Cardiac muscle cell (in vitro differentiated cells and primary cell): ENCODE measurements at regions not wholly inside any gene's neighbourhood (a gene's known extent, or its start where the extent isn't known, plus 50 kb on each side); places are given as distances from the start of the nearest gene placed in this dataset.

ENCODE experiments used
- DNase-seq, 2 donors: peaks; one replicate each; pipeline versions ENCODE4 v3.0.0 to v3.0.0-alpha.2; 2010 to 2017; ENCODE audit warnings: low read depth in 1 of 2, low spot score in 1 of 2
- H3K27ac ChIP-seq: fragments of 200-600 bp; sonication (generic); 2 replicates; pipeline ENCODE4 v1.5.1; 2016
- H3K27me3 ChIP-seq: fragments of 200-600 bp; sonication (generic); 2 replicates; pipeline ENCODE4 v1.6.0; 2016; ENCODE audit warnings: control low read depth
- H3K36me3 ChIP-seq: fragments of 200-600 bp; sonication (generic); 2 replicates; pipeline ENCODE4 v1.5.1; 2016; ENCODE audit warnings: control low read depth
- H3K4me1 ChIP-seq: fragments of 200-600 bp; sonication (generic); 2 replicates; pipeline ENCODE4 v1.8.1; 2017; ENCODE audit warnings: low read depth, mild to moderate bottlenecking, mixed run types
- H3K4me3 ChIP-seq: fragments of 200-600 bp; sonication (generic); 2 replicates; pipeline ENCODE4 v1.5.1; 2016; ENCODE audit warnings: mild to moderate bottlenecking
- H3K9me3 ChIP-seq: fragments of 200-600 bp; sonication (generic); 2 replicates; pipeline ENCODE4 v1.5.1; 2017; ENCODE audit warnings: low read depth, mild to moderate bottlenecking, control low read depth
- TF ChIP-seq, protein P1 (sequence below): IDR thresholded peaks from 2 replicates; pipeline ENCODE4 v1.5.1; 2012; ENCODE audit warnings: low read depth, mild to moderate bottlenecking, low read length

DNA sequence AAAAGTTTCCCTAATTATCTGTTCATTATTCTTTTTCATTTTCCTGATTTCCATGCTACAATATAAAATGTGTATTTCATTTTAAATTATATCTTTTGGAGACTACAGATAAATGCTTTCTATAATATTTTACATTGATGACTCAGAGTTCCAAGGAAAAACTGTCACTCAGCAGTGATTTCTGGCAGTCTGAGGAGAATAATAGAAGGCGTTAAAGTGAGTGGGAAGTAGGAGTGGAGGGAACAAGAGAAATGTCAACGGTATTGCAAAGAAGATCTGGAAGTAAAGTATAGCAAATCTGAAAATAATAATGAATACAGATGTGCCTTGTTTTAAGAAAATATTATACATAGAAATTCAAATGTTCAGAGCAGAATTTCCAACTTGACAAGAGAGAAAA, 293.6 kb upstream of the PITX2 start:
- Histone ChIP-seq H3K4me1 (no peaks in the 10 kb centered on the region), H3K9me3 (no peaks in the 10 kb centered on the region), H3K27me3 (no peaks in the 10 kb centered on the region), H3K27ac (no peak overlapping the region), H3K4me3 (no peak overlapping the region), H3K36me3 (no peaks in the 10 kb centered on the region)
- no peak for DNase-seq
- TF ChIP-seq, protein P1, sequence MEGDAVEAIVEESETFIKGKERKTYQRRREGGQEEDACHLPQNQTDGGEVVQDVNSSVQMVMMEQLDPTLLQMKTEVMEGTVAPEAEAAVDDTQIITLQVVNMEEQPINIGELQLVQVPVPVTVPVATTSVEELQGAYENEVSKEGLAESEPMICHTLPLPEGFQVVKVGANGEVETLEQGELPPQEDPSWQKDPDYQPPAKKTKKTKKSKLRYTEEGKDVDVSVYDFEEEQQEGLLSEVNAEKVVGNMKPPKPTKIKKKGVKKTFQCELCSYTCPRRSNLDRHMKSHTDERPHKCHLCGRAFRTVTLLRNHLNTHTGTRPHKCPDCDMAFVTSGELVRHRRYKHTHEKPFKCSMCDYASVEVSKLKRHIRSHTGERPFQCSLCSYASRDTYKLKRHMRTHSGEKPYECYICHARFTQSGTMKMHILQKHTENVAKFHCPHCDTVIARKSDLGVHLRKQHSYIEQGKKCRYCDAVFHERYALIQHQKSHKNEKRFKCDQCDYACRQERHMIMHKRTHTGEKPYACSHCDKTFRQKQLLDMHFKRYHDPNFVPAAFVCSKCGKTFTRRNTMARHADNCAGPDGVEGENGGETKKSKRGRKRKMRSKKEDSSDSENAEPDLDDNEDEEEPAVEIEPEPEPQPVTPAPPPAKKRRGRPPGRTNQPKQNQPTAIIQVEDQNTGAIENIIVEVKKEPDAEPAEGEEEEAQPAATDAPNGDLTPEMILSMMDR: no peak

DNA sequence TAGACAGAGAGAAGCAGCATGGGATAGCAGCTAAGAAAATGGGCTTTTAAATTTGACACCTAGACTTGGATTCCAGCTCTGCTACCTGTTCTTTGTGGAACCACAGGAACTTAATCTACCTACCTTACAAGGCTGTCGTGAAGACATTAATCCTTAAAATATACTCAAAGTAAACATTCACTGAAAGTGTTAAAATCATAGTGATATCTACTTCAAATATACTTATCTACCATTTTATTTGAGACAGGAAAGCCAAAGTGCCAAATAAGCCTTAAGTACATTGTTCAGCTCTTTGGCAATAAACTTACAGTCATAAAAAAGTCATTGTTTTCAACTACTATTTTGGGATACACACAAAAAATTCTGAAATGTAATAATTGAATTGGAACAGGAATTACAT, 295.0 kb upstream of the PITX2 start:
- DNase-seq: no peak
- no peaks in the 10 kb centered on the region for H3K4me1 ChIP-seq
- H3K9me3 ChIP-seq: no peaks in the 10 kb centered on the region
- no peak overlapping the region for H3K27ac ChIP-seq
- H3K4me3 ChIP-seq: no peak overlapping the region
- no peaks in the 10 kb centered on the region for H3K36me3 ChIP-seq
- H3K27me3 ChIP-seq: no peaks in the 10 kb centered on the region
- TF ChIP-seq, protein P1: no peak

DNA sequence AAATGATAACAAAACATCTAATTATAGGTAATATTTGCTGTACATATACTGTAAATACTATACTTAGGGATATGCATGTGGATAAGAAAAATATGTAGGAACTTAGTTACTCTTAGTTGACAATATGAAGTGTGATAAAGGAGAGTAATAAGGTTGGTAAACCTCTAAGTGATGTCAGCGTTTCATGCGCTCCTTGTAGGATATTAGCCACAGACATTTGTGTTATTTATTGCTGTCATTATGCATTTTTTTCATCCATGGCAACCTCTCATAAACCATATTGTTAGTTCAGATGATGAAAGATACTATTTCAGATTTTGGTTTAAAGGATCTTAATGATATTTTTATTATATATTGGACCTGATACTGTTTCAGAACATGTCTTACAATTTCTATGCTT, 298.1 kb upstream of the PITX2 start:
- no peaks in the 10 kb centered on the region for H3K4me1 ChIP-seq
- H3K4me3 ChIP-seq: no peak overlapping the region
- no peak for DNase-seq
- no peaks in the 10 kb centered on the region for H3K9me3 ChIP-seq
- TF ChIP-seq, protein P1: no peak
- no peaks in the 10 kb centered on the region for H3K27me3 ChIP-seq
- H3K36me3 ChIP-seq: no peaks in the 10 kb centered on the region
- H3K27ac ChIP-seq: no peak overlapping the region

DNA sequence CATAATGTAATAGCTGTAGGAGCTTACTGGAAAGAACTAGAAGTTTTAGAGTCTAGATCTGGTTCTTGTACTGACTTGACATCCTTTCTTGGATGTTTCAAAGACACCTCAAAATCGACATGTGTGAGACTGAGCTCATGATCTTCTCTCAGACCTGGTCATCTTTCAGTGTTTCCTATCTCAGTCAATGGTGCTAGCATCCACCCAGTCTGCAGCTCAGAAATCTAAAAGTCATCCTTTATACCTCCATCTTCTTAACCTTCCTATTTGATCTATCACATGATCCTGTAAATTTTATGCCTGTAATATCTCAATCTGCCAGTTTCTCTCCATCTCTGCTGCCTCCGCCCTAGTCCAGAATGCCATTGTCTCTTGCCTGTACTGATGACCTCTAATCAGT, 301.9 kb upstream of the PITX2 start:
- DNase-seq: no peak
- TF ChIP-seq, protein P1: no peak
- H3K4me1 ChIP-seq: no peaks in the 10 kb centered on the region
- H3K4me3 ChIP-seq: no peak overlapping the region
- H3K36me3 ChIP-seq: no peaks in the 10 kb centered on the region
- no peak overlapping the region for H3K27ac ChIP-seq
- H3K9me3 ChIP-seq: no peaks in the 10 kb centered on the region
- no peaks in the 10 kb centered on the region for H3K27me3 ChIP-seq

DNA sequence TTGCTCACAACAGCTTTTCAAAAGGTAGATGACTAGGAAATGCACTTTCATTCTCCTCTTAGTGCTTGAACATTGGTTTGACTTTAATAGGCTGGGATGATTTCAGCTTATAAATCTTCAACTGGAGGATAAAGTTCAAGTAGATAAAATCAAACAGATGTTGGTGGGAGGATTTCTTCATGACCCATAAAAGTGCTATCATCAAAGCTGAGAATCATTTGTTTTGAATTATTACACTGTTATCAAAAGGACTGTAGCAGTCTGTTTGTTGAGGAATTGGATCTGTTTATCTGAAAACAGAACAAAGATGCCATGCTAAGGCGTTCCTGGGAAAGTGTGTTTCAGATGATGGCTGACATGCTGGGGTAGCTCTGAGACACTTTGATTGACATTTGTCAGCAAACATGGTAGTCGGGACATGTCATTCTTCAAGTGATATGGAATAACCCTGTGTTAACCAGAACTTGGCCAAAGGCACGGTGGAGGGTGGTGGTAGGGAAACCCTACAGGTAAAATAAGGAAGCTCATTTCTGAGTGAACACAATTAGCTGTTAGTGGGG, 304.0 kb upstream of the PITX2 start:
- Histone ChIP-seq H3K4me3 (no peak overlapping the region), H3K36me3 (no peaks in the 10 kb centered on the region), H3K4me1 (no peaks in the 10 kb centered on the region), H3K9me3 (no peaks in the 10 kb centered on the region), H3K27ac (no peak overlapping the region), H3K27me3 (no peaks in the 10 kb centered on the region)
- no peak for DNase-seq
- TF ChIP-seq, protein P1: no peak

DNA sequence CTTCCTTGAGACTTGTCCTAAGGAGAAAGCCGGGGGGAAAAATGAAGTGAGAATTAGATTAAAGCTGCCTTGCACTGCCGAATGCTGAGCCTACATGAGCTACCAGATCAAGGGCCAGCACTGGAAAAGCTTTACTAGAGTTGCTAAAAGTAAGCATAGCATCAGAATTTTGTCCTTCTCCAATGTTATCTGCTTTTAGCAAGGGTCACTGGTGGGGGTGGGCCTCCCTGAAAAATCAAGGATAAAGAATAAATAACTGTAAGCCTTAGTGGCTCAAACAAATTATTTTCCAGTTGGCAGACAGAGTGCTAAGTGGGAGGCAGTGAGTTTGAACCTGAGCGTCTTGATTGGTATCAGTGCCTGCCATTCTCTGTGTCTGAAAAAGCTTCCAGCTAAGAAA, 310.5 kb upstream of the PITX2 start:
- Histone ChIP-seq H3K27me3 (no peaks in the 10 kb centered on the region), H3K36me3 (no peaks in the 10 kb centered on the region), H3K27ac (no peak overlapping the region), H3K9me3 (no peaks in the 10 kb centered on the region), H3K4me3 (no peak overlapping the region), H3K4me1 (no peaks in the 10 kb centered on the region)
- no peak for DNase-seq
- TF ChIP-seq, protein P1: no peak
